Stimulated activated CD4-positive, alpha-beta T cell treated with anti-CD3 and anti-CD28 coated beads, Interleukin-4, amount 100 ng/mL, for 24 hours (primary cell): ENCODE measurements at regions not wholly inside any gene's neighbourhood (a gene's known extent, or its start where the extent isn't known, plus 50 kb on each side); places are given as distances from the start of the nearest gene placed in this dataset.

Source experiments
- DNase-seq: peaks from one replicate; pipeline ENCODE4 v3.0.0-alpha.2; 2020

DNA sequence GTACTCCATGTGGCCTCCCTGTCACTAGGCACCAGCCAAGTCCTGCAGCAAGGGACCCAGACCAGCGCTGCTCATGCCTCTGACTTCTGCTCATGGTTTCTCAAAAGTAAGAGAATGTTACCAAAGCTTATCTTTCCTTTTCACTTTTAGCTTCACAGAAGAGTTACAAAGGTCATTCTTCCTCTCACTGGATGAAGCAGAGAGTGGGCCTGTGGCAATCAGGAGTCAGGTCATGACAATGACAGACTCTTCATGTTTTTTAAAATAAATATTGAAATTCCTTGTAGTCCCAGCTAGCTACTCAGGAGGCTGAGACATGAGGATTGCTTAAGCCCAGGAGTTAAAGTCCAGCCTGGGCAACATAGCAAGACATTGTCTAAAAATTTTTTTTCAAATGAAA, 126.1 kb downstream of the OSR1 start:
- no peak for DNase-seq

DNA sequence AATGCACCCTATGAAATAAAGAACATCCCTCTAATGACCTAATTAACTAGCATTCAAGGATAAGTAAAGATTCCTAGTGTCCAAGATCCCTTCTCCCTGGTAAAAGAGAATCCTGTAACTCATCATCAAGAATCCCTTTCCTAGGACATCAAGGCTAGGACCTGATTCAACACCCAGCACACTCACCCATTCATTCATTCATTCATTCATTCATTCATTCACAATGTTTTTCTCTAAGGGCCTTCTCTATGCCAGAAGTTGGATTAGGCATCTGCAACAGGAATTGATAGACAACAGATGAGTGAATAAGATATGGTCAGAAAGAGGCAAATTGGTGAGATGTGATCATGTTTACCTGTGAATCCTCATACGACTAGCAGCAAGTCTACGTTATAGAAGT, 126.8 kb downstream of the OSR1 start:
- DNase-seq, result no peak

DNA sequence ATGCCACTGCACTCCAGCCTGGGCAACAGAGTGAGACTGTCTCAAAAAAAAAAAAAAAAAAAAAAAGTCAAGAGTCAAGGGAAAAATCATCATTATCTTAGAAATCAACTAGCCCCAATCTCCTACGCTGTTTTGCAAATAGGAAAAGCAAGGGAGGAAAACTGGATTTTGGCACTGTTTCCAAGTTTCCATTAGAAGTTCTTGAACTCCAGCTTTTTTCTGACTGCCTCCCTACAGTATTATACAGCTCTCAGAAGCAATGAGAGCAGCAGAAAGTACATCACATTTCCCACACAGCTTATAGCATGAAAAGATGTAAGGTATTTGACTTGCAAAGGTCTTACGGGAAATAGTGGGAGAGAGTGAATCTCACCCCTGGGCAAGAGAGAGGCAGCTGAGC, 127.8 kb downstream of the OSR1 start:
- no peak for DNase-seq

DNA sequence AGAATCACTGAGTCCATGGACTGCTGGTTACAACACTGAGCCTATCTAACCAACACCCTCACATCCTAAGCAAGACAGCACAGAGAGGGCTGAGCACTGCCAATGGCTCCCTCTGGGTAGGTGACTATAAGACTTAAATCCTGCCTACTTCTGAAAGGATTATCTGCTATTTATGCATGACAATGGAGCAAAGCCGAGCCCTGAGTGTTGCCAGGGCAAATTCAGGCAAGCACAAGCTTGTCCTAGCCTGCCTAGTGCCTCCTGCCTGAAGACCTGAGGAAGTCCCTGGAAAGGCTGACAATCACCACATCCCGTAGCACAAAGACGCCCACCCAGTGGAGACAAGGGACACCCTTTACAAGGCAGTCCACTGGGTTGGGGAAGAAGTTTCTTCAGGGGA, 129.7 kb downstream of the OSR1 start:
- DNase-seq, result no peak

DNA sequence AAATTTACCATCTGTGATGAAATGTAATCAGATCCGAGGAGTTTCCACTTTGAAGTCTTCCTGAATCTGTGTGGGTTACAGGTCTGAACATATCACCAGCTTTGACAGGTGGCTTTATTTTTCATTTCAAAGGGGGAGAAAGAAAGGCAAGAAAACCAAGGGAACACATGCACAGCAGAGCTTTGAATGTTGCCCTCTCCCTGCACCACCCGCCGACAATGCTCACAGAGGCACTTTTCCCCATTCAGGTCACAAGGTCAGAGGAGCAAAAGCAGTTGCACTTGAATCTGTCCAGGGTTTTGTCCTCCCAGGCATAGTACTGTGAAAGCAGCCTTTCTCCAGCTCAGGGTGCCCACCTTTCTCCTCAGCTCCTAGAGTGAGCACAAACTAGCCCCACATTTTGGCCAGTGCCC, 130.2 kb downstream of the OSR1 start:
- DNase-seq, result no peak

DNA sequence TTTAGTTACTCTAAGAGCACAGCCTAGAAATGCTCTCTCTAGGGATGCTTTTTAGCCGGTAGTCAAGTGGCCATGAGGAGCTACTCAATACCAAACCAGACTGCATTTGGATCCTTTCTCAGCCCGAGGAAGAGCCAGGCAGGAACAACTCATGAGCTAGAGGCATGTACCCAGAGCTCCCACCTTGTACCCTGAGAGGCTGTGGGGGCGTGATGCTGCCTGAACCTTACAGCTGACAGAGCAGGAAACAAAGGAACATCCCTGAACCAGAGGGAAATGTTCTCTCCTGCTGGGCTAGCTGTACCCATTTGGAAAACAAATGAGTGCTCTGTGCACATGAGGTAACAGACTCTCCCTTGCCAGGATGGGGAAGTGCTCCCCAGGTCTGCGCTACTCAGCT, 131.6 kb downstream of the OSR1 start:
- DNase-seq, result no peak

DNA sequence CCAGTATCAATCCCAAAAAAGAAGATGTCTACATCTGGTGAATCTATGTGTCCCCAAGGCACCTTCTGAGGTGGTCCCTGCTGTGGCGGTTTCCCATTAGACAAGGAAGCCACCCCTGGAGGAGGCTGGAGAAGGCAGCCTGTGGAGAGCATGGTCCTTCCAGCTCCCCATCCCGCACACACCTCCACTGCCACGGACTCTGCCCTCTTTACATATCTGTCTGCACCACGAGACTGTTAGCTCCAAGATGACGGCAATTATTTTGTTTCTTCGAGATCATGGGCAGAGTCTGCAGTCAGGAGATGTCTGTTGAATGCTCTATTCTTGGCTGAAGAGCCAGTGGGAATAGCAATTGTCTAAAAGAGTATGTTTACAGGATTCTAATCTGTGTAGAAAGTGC, 132.0 kb downstream of the OSR1 start:
- no peak for DNase-seq

DNA sequence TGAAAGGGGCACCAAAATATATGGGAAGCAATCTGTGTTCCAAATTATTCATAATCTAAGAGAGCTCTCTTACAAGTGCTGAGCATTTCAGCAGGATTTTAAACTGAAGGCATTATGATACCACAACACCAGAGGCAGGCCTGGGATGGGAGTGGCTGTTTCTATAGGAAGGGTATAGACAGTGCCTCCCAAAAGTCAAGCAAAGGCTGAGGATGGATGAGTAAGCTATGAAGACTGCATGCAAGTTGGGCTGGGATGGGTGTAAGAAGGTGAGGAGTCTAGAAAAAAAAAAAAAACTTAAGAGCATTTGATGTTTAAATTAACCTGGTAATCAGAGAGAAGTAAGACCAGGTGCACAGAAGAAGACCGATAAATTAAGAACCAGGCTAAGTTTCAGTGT, 132.5 kb downstream of the OSR1 start:
- no peak for DNase-seq

DNA sequence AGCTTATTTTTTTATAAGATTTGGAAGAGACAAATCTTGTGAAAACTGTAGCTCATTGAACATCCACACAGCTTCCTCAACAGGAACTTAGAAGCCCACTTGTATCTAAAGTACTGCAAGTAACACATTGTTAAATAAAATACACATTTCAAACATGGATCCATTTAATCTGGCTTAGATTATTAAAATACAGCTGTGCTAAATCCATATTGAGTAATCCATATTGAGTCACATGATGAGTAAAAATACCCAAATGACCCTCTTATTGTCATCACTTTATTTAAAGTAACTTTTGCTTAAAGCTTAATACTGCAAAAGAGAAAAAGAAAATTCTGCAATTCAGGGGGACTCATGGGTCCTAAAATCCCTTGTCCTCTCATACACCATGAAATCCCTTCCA, 133.3 kb downstream of the OSR1 start:
- DNase-seq, result no peak

DNA sequence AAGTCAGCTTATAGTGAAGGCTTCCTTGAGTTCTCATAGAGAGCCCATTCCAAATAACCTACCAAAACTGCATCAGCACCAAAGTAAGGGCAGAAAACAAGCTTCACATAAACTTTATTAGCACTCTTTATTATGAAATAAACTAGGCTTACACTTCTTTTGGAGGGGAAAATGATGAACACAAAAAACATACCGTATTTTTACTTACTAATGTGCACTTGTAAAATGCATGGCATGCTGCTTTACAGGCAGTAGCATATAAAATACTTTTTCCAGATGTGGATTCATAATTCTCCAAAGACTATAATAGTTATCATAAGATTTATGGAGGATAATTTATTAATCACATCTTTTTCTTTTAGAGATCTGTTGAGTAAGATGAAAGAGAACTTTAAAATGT, 133.9 kb downstream of the OSR1 start:
- DNase-seq, result no peak

DNA sequence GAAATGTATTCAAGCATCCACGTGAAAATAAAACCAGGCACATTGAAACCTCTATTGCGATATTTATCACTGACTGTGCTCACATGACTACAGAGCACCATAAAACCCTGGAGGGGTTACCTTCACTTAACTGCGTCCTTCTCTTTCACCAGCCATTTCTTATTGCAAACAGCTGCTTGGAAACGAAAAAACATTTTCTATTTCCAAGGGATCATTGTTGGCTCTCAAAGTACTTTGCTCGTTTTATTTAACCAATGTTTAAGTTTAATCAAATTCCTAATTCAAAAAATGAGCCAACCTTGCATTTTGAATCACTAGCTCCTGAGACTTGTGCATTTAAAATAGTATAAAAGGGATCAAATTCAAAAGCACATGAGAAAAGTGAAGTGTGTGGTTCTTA, 134.4 kb downstream of the OSR1 start:
- DNase-seq, result no peak

DNA sequence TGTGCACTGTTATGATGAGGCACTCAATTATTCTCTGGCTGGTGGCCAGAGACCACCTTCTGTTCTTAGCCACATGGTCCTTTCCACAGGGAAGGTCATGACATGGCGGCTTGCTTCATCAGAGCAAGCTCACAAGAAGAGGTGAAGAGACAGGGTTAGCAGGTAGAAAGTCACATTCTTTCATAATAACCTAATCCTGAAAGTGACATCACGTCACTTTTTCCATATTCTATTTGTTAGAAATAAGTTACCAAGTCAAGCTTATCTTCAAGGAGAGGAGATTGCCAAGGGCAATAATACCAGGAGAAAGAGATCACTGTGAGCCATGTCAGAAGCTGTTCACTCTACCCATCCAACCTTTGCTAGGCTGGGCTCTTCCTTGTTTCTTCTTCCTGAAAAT, 139.4 kb downstream of the OSR1 start:
- DNase-seq, result no peak

DNA sequence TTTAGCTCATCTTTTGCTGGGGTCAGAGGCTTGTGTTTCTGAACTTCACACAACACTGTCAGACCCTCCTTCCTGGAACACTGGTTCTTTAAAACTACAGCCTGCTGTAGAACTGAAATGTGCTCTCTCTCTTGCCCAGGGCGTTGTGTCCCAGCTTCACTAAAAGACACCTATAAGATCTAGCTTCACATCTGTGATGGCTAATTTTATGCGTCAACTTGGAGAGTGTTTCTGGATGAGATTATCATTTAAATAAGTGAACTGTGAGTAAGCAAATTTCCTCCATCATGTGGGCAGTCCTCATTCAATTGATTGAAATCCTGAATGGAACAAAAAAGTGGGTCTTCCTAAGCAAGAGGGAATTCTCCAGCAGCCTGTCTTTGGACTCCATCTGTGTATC, 140.3 kb downstream of the OSR1 start:
- no peak for DNase-seq

DNA sequence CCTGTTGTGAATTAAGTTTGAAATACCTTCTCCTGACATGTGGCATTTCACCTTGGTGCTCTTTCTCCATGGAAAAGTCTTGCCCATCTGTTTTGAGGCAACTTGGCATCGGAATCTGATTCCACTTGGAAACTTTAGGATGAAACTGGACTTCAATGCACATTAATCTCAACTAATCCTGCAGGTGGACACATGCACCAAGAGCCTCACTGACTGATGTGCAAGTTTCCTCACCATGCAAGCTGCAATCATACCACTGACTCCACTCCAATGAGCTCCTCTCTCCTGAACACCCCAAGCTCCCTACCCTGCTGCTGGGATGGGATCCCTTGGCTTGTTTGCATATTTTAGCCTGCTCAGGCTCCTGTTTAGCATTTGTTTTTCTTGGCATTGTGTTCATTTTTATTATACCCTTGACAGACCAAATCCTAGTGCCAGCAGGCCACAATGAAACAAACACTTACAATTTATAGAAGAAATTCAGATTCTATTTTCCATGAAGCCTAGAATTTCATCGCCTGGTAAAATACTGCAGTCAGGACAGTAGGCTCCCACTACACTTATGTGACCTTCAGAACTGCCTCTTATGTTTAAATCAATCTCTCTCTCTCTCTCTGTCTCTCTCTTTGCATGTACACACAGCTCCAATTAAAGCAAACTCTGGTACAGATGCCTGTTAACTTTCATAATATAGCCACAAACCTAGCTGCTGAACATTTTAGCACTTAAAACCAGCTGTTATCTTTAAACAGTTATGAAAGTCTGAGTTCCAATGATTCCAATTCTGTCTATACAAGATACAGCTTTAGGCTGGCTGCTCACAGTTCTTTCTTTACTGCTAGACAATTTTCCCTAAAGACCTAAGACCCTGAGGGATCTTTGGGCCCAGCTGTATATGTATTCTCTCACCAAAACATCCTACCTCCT, 141.5 kb downstream of the OSR1 start:
- DNase-seq, result no peak

DNA sequence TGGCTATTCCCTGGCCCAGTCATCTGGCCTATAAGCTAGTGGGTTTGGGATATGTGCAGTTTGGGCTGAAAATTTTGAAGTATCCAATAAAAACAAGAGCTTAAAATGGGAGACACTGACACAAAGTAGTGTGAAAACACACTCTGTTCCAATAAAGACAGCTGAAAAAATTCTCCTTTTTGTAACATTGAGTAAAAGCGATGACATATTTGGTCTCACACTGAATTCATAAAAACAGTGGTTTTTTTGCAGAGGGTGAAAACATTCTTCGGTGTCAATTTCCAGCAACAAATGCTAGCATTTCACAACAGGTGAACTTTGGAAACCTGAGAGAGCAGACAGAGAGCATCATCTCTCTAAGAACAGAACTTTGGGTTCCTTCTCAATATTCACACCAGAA, 142.2 kb downstream of the OSR1 start:
- no peak for DNase-seq

DNA sequence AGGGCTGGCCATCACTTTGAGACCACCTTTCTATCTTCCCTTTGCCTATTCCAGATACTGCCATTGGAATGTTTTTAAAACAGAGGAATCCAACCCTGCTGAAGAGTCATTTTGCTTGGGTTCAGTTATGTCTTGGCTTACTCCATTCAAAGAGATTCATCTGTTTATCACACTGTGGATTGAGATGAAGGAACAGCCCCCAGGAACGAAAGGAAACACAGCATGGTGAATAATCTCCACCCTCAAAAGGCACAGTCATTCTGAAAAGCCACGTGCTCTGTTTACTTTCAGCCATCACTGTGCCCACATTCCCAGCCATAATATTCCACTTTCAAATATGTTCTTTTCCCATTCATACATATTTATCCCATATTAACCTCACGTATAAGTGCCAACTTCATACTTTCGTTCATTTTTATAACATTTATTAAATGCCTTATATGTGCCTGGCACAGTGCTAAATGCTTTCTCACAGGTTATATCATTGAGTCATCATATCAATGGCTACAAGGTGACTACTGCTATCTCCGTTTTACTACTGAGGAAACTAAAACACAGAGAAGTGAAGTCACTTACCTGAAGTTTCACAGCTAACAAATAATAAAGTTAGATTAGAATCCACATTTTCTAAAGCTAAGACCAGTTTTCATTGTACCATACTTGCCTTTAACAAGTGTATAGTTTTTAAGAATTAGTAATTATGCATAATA, 143.6 kb downstream of the OSR1 start:
- no peak for DNase-seq

DNA sequence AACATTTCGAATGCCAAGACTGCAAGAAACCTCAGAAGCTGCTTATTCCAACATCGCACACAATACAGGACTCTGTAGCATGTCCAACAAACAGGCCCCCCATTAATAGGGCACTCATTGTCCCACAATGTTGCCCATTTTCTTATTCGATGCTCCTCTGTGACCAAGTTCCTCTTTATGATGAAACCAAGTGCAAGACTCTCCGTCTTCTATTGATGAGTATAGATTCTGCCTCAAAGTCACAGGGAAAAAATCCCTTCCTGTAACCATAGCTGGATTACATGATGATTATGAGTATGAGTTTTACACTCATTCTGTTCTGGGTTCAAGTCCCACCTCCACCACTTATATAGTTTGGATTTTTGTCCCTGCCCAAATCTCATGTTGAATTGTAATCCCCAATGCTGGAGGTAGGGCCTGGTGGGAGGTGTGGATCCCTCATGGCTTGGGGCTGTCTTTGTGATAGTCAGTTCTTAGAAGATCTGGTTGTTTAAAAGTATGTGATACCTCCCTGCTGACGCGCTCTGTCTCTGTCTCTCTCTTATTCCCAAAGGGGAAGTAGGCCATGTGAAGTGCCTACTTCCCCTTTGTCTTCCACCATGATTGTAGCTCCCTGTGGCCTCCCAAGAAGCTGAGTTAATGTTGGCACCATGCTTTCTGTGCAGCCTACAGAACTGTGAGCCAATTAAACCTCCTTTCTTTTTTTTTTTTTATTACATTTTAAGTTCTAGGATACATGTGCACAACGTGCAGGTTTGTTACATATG, 148.7 kb downstream of the OSR1 start:
- DNase-seq, result no peak

DNA sequence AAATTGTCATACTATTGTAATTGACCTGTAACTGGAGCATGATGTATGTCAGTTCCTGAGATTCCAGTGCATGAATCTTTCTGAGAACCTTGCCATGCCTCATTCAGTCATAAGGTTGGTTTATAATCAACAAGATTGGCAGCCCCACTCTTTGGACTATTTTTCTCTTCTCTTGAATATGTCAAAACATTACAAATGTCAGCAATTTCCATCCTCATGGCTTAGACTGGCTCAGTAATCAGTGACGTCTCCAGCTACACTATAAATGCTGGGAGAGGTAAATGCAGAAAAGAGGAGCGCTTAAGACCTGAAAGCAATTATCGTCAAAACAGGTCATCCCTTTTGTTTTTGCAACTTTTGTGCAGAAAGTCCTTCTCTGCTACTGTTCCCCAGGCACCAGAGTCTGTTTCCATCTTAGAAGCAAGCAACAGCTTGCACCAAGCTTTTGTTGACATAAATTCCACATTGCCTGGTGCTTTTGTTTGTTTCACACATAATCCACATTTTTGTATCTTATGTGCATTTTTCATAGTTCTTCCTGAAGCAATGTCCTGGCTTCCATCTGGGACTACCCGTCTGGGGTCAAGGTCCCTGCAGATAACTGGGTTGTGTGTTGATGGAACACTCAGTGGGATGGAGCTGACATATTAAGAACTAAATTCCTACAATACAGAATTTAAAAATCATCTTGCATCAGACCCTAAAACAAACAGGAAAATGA, 149.8 kb downstream of the OSR1 start:
- no peak for DNase-seq

DNA sequence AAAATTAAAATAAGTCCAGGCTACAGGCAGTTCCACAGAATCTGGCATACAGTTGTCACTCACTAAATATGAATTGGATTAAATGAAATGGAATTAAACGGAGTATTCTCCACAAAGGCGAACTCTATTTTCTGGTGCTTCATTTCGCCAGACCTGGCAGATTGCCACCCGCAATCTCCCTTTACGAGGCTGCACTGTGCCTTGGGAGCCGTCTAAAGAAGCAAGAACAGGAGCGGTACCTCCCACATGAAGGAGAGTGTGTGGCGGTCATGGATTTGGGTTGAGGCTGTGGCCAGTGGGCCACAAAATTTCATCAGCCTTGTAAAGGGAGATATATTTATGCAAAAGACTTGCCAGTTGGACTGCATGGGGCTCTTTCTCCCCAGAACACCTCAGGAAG, 151.0 kb downstream of the OSR1 start:
- no peak for DNase-seq

DNA sequence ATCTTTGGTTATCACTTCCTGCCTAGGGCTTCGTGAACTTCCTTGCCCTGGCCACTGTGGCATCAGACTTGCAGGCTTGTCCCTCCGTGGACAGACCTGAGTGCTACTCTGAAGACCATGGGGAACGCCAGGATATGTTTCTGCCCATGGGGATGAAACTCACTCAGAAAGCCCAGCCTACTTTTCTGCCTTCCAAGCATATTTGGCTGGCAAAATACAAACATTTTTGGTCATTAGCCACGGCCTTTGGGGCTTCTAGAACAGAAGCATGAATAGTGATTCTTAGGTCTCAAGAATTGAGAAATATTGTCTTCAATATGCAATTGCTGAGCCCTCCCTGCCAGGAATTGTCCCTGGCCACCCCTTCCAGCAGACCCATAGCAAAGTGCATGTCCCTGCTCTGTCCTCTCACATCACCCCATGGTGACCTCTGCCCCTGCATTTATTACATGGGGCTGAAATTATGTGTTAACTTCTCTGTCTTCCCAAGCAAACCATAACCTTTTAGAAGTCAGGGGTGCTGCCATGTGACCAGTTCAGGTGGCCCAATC, 152.4 kb downstream of the OSR1 start:
- no peak for DNase-seq

DNA sequence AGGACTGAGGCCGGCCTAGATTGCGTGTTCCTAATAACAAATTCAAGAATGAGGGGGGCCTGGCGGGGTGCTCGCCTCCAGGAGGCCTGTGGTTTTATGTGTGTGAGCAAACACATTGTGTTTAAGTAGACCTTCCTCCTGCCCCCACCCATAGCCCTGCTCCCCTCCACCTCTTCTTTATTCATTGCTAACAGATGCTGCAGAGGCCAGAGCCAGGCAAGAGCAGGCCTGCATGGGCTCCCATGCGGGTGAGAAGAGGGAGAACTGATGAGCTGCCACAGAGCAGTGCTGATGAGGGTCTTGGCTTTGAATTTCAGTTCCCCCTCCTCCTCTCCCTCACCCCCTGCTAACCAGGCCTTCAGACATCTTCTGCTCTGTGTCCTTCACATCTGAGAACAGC, 154.6 kb downstream of the OSR1 start:
- DNase-seq, result no peak

DNA sequence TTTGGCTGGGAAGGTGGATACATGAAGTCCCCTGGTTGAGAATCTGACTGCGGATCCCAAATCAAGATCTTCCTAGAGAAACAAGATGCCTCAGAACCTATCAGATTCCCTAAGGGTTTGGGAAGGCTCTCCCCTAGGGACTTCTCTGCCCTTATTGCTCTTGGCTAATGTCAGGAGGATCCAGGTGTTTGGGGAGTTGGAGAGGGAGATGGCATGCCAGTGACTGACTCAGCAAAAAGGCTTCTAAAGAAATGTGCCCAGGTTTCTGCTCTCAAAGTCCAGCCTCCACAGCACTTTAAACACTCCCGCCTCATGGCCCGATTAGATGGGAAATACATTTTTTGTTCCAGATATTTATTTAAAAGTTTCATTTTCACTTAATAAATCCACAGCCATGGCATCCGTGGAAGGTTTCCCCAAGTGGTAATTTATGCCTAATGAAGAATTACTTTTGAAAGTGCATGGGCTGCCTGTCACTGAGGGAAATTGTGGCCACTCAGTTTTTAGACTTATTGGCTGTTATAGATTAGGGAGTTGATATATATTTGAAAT, 156.4 kb downstream of the OSR1 start:
- DNase-seq, result no peak
